Right lung (tissue), 2 donors: ENCODE measurements at regions not wholly inside any gene's neighbourhood (a gene's known extent, or its start where the extent isn't known, plus 50 kb on each side); places are given as distances from the start of the nearest gene placed in this dataset.
A peak's percentile ranks its signal among the peaks of the same experiment; 100 is the strongest.

Experiments used
- DNase-seq, 2 donors: peaks; one replicate each; pipeline ENCODE4 v3.0.0-alpha.2; 2013

- DNase-seq, result no peak
These were observed 134.7 kb upstream of the SPDL1 start for GRCh38 chr5:169448826-169449225.

GRCh38 chr5:169445191-169445590 is 138.4 kb upstream of the SPDL1 start:
- DNase-seq, result no peak

DNA sequence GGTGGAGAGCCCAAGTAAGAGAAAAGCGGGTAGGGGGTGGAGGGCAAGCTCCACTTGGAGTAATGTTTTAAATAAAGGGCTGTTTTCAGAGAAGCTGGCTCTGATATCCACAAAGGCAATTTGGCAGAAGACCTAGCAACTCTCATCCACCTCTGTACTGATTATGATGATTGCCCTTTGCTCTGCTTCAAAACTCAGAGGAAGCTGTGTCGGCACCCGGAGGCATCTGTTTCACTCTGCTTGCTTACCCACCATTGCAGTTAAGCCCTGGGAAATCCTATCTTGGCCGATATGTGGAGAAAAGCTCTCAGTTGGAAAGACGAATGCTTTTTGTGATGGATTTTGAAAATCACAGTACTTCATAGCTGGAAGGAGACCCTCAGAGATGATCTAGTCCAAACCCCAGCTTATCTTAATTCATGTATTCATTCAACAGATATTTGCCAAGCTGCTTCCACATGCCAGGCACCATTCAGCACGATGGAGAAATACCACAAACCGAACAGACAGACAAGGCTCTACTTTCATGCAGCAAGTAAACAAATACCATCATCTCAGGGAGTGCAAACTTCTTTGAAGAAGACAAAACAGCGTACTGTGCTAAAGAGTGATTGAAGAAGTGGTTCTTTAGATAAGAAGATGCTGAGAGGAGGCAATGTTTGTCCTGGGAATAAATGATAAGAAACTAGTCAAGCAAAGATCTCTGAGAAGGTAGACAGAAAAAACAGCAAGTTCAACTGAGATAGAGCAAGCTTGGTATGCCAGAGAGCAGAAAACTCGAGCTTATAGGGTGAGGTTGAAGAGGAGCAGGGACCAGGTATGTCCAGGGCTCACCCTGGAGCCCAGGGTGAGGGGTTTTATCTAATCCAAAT is 140.4 kb upstream of the SPDL1 start:
- peak in 1 of 2 donors; percentile 29 for DNase-seq

GRCh38 chr5:169442403-169442874 is 141.1 kb upstream of the SPDL1 start:
- peak; percentile 43 to 62 for DNase-seq

- no peak for DNase-seq
These were observed 139.3 kb upstream of the SLIT3 start for GRCh38 chr5:169440107-169440705.

DNA sequence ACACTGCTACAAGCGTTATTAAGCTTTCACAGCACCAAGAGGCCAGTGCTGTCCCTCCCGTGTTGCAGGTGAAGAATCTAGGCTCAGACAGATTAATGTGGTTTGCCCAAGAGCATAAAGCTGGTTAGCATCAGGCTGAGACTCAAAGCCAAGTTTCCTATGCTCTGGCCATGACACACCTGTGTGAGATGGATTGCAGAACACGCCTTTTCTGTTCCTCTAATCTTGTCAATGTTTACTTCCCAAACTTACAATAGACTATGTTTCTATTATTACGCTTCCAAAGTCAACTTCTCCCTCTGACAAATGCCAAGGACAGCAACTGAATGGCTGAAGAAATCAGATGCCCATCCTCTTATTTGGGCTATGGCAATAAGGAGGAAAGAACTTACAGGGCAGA is 138.4 kb upstream of the SLIT3 start:
- DNase-seq, result no peak

DNA sequence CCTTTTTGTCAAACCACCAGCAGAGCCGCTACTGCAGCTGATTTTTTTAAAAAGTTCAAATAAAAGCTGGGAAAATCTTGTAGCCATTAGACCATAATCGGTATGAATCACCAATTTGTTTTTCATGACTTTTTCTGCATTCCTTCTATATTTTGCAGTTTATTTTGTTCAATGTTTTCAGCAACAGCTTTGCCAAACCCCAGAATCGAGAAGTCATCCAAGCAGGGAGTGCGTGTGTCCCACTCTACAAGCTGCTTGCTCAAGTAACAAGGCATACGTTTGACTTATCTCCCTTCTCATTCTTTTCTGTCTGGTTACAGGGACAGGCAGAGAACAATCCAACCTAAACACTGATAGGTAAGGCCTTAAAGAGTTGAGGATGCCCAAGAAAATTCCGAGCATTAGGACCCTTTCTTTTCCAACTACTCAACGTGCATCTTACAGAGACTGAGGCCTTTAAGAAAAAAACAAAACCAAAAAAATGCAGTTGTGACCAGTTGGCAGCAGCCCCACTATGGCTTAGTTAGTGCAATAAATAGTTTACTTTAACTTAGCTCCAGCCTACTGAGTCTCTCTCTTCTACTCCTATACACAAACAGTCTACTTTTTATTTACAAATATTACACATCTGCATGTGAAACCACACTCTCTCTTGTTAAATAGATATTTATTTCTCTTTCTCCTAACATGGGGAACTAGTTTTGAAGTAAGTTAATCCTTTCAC is 134.7 kb upstream of the SLIT3 start:
- peak in 1 of 2 donors; percentile 43 for DNase-seq

GRCh38 chr5:169433221-169433651 is 132.3 kb upstream of the SLIT3 start:
- no peak for DNase-seq

DNA sequence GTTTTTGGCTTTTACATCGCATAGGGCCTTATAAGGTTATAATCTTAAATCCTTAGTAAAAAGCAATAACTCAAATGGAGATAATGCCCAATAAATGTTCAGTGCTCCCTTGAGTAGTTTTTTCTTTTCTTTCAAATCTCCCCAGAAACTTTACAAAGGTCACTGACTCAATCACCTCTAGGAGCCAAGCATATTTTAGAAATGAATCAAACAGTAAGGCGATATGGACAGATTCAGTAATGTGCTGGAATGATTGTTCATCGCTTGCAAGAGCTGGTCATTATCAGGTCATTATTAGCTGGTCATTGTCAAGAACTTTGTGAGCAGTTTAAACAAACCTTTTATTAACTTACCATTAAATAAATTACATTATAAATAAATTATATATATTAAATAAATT is 130.4 kb upstream of the SLIT3 start:
- DNase-seq, result no peak

DNA sequence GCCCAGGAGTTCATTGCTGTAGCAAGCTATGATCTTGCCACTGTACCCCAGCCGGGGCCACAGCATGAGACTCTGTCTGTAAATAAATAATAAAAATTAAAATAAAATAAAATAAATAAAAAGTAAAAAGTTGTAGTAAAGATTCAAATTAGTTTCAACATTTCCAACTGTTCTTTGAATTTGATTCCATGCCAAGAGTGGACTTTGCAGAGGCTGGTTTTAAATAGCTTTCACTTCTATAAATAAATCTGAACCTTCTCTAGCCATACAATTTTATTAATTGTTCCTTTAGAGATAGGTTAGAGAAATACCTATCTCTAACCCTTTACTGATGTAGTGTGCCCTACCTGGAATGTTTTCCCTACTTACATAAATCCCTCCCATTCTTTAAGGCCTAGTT is 129.7 kb upstream of the SLIT3 start:
- DNase-seq, result no peak

DNA sequence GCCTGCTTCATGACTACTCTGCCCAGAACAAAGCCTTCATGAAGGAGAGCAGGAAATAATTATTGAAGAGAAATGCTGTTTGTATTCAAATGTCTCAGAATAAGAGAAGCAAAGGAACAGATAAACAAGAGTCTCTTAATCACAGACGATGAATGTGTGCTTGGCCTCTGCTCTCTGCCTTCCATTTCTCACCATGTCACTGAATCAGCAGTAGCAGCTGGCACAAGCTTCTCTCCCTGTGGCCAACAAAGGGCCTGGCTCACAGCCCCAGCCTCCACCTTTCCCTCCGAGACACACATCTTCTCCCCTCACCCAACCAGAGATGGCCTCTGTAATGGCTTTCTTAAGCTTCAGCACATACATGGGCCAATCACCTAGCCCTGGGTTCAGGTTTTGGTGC is 128.1 kb upstream of the SLIT3 start:
- no peak for DNase-seq

DNA sequence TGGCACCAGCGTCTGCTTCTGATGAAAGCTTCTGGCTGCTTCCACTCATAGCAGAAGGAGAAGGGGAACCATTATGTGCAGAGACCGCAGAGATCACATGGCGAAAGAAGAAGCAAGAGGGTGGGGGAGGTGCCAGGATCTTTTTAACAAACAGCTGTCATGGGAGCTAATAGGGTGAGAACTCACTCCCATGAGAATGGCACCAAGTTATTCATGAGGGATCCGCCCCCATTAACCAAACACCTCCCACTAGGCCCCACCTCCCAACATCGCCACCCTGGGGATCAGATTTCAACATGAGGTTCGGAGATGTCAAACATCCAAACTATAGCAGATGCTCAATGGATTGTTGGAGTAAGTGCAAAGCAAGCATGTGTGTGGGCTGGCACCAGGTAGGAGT is 125.8 kb upstream of the SLIT3 start:
- no peak for DNase-seq

DNA sequence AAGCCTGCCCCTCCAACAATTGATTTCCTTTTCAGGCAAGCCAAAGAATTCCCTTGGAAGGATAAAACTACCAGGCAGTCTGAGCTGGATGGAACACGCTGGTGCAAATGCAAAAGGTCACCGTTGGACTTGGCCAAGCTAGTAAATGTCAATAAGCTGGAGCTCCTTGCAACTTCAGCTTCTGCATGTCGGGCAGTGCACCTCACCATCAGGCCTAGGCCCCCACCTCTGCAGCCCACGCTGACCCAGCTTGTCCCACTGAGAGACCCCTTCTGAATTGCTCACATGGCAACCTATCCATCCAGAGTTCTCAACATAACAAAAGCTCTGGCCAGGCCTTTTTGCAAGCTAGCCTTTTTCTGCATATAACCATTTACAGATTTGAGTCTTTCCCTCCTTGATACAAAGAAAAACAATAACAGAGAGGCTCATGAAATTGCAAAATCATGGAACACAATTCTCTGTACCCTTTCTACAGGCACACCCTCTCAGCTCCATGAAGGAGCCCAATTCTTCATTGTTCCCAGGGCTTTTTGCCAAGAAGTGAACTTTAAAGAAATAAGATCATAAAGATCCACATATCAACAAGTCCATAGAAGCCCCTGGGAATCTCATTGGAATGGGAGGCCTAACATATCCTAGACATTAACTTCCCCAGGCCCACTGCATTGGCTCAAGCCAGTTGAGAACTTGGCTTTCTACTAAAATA is 123.9 kb upstream of the SLIT3 start:
- DNase-seq, result no peak

- no peak for DNase-seq
These were observed 123.3 kb upstream of the SLIT3 start for GRCh38 chr5:169424279-169424655.

DNA sequence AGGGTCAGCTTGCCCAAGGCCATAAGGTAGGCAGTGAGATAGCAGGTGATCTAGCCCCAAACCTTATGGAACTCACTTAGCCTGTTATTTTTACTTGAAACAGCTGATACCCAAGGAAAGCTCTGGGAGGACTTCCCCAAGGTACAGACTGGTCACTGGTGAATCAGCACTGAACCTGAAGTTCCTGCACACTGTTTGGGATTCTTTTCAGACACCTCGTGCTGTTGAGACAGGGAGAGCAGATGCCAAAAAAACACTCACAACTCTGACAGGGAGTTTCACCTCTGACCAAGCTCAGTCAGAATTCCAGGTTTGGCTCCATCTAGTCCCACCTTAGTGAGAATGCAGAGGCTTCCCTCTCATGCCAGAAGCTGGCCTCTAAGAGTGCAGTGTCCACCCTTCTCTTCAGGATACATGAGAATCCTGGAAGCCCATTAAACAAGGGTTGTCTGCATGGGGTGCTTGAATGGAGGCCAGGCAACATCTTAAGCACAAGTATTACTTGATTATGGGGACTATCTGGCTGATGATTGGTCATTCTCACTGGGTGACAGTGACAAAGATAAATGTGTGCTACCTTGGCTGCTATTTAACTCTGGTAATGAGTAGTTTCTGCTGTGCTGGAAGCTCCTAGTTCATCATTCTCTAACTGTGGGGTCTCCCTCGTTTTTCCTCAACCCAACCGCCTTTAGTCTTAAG is 122.8 kb upstream of the SLIT3 start:
- DNase-seq, result no peak

DNA sequence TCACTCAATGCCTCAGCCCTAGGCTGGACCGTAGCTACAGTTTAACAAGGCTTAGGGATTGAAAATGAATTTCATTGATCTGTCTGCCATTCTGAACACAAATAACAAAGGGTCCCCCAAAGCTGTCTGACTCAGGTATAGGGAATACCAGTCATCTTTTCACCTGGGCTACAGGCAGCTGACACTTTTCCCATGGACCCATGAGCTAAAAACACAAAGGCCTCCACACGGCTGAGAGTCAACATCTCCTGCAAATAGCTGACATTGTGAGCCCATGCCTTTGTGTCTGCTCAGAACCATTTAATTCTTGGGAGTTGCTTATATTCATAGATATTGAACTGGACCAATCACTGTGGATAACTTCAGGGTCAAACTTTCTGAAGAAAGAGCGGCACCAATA is 121.1 kb upstream of the SLIT3 start:
- DNase-seq, result no peak

GRCh38 chr5:169421677-169422076 is 120.7 kb upstream of the SLIT3 start:
- no peak for DNase-seq

GRCh38 chr5:169417676-169418075 is 116.7 kb upstream of the SLIT3 start:
- no peak for DNase-seq

DNA sequence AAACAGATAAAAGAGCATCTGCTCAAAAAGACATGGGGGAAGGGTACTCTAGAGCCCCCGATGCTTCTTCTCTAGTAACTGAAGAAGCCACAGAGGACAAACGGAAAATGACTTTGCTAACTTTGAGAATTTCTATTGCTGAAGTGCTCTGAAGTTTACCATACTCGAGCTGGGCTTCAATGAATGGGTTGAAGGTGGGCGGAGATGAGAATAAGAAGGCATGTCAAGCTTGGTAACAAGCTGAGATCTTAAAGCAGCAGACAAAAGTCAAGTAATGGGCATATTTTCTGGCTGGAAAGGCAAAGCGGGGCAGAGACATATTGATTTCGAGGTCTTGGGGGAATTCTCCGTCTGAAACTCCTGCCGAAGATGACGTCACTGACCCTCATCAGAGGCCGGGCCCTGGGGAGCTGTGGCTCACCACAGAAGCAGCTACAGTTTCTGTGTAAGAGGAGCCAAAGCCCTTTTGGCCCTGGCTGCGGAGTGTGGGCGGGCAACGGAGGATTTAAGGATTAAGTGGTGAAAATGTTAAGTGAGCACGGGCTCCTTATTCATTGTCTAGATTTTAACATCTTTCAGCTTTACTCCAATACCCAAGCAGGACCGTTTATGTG is 115.8 kb upstream of the SLIT3 start:
- DNase-seq, result no peak

DNA sequence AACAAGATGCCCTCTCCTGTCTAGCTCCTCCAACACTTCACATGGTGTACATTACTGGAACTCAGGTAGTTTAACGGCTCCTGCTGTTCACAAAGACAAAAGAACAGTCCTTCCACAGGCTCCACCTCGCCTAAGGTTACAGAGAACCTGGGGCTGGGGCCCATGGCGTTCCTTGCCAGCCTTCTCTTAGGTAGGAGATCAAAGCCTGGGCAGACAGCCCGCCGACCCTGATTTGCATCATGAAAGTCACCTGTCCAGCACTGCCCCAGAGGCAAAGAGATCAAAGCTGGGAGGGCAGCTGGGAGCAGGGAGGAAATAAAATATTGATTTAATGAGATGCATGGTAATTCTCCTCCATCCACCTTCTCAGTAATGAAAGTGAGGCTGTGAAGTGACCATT is 115.0 kb upstream of the SLIT3 start:
- no peak for DNase-seq

DNA sequence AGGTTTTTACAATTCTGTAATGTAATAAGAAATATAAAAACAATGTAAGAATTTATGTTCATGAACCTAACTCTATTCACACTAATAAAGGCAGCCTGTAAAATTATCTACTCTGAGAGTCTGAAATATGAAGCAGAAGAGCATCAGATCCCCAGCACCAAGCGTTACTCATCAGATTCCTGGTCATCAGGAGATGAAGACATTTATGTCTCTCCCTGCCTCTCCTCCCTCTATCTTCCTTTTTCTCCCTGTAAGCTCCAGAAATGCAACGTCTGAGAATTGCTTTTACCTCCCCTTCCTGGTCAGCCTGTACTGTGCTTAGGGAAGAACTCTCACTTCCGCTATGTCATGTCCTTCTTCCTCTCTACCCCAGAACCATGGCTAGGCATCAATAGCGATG is 114.4 kb upstream of the SLIT3 start:
- DNase-seq, result no peak
